ENCODE measurements at regions not wholly inside any gene's neighbourhood (a gene's known extent, or its start where the extent isn't known, plus 50 kb on each side); places are given as distances from the start of the nearest gene placed in this dataset.

GRCh38 chr20:39829256-39829655 is 859.8 kb downstream of the MAFB start:
- Histone ChIP-seq H3K23me2 (ENCODE audit: low read depth, low read length) (no peaks in the 10 kb centered on the region), H2BK120ac (replicated peaks; ENCODE audit: low read depth, low read length) (no peak overlapping the region), H2BK20ac (ENCODE audit: low read length) (no peak overlapping the region), H3K14ac (ENCODE audit: insufficient read length) (no peak overlapping the region), H3K79me1 (ENCODE audit: low read depth, low read length) (no peaks in the 10 kb centered on the region), H3K4me3 (ENCODE audit: extremely low read depth in 1 of 4, insufficient read depth in 2 of 4, low read depth in 3 of 4, low read length in 4 of 4) (no peak overlapping the region), H2BK15ac (ENCODE audit: low read length) (no peak overlapping the region), H3K56ac (replicated peaks; ENCODE audit: insufficient read length, low read depth, low read length) (no peak overlapping the region), H3K79me2 (ENCODE audit: control insufficient read depth in 1 of 2, insufficient read depth in 2 of 2, low read length in 2 of 2) (no peaks in the 10 kb centered on the region), H3K27ac (ENCODE audit: low read depth, low read length) (no peak overlapping the region), H4K5ac (ENCODE audit: insufficient read length, low read depth, low read length) (no peak overlapping the region), H3K4ac (replicated peaks; ENCODE audit: insufficient read length, low read depth, low read length) (no peak overlapping the region), H2AK5ac (ENCODE audit: low read depth, low read length) (no peak overlapping the region), H3K36me3 (ENCODE audit: control insufficient read depth in 2 of 4, insufficient read depth in 4 of 4, low read length in 3 of 4) (no peaks in the 10 kb centered on the region), H3K27me3 (replicated peaks in 1 of 4; ENCODE audit: control insufficient read depth in 3 of 4, extremely low read depth in 1 of 4, insufficient read depth in 3 of 4, low read length in 3 of 4) (no peaks in the 10 kb centered on the region), H4K20me1 (replicated peaks in 1 of 2; ENCODE audit: control insufficient read depth in 1 of 2, insufficient read depth in 2 of 2, low read length in 2 of 2) (no peaks in the 10 kb centered on the region), H3K4me1 (replicated peaks in 1 of 4; ENCODE audit: control insufficient read depth in 3 of 4, insufficient read depth in 4 of 4, low read length in 3 of 4) (peaks cover 0 to 6% (median 3%) of the 10 kb centered on the region in 4 experiments; a peak in 4 of 7 replicates), H4K8ac (ENCODE audit: extremely low read depth, insufficient read depth, low read length) (no peak overlapping the region), H2AFZ (ENCODE audit: low read length) (no peak overlapping the region), H2BK5ac (ENCODE audit: low read depth, low read length) (no peak overlapping the region), H4K91ac (replicated peaks; ENCODE audit: insufficient read length, low read length) (no peak overlapping the region), H3K9me3 (ENCODE audit: insufficient read depth in 2 of 2, low read depth in 1 of 2, low read length in 1 of 2) (no peaks in the 10 kb centered on the region), H3K9ac (replicated peaks in 1 of 4; ENCODE audit: extremely low read depth in 1 of 4, low read depth in 3 of 4, low read length in 3 of 4) (no peak overlapping the region), H3K23ac (ENCODE audit: insufficient read length) (no peak overlapping the region), H3K4me2 (ENCODE audit: insufficient read depth in 1 of 2, low read depth in 2 of 2, low read length in 2 of 2) (peak overlapping the region in 1 of 2 experiments; percentile 16; a peak in 1 of 4 replicates), H2BK12ac (ENCODE audit: low read depth, low read length) (0 out of 2 replicates have a peak overlapping the region, but pooled peaks have one; percentile 12), H3K18ac (ENCODE audit: extremely low read depth, low read length) (no peak overlapping the region)
- CTCF ChIA-PET (ENCODE audit: partially characterized antibody): interaction anchor here (0.7 to 3.6 kb wide), 37 partner anchors 12 to 852 kb away, joined by 3 to 36 read pairs (median 3); no protein-coding TSS in a partner anchor
- FAIRE-seq: peak; percentile 86
- TF ChIP-seq EP300 (IDR thresholded peaks at IDR 0.05; ENCODE audit: borderline replicate concordance in 1 of 2, low read depth in 2 of 2, low read length in 2 of 2): no peak
- no peak for TF ChIP-seq CBX8 (IDR thresholded peaks at IDR 0.05; ENCODE audit: borderline replicate concordance, low read depth, low read length)
- no peak for TF ChIP-seq SP1 (IDR thresholded peaks at IDR 0.05; ENCODE audit: low read depth, low read length)
- TF ChIP-seq CTCF (IDR thresholded peaks at IDR 0.05; ENCODE audit: control extremely low read depth in 1 of 3, insufficient read depth in 1 of 3, low read depth in 1 of 3, low read length in 3 of 3): peak; percentile 59 to 75 (median 69)
- TF ChIP-seq ASH2L (IDR thresholded peaks at IDR 0.05; ENCODE audit: low read length): no peak
- TF ChIP-seq E2F6 (IDR thresholded peaks at IDR 0.05): no peak
- TF ChIP-seq POU5F1 (IDR thresholded peaks at IDR 0.05; ENCODE audit: low read depth, low read length): no peak
- peak; percentile 84 for TF ChIP-seq RAD21 (IDR thresholded peaks at IDR 0.05 in 1 of 2, conservative IDR thresholded peaks at IDR 0.05 in 1 of 2; ENCODE audit: low read depth in 2 of 2, low read length in 2 of 2)
- TF ChIP-seq HDAC6 (IDR thresholded peaks at IDR 0.05; ENCODE audit: low read depth, low read length): no peak
- TF ChIP-seq CEBPB (IDR thresholded peaks at IDR 0.05; ENCODE audit: low read depth, low read length): no peak
- WGBS, 2 experiments (ENCODE audit: extremely low coverage in 1 of 2, insufficient coverage in 1 of 2, insufficient read length in 1 of 2, insufficient replicate concordance in 2 of 2, low coverage in 1 of 2, low lambda C conversion rate in 2 of 2, missing lambda C conversion rate in 1 of 2): 28% methylated on average over 3 of the region's 3 CpGs; no CpG with 5 or more reads in 1 of the 2 experiments
- peak; percentile 7 to 53 for DNase-seq (ENCODE audit: low read depth in 1 of 2, low spot score in 2 of 2)
- POLR2A ChIA-PET (ENCODE audit: partially characterized antibody): interaction anchor here (1.6 kb wide), 1 partner anchor 10 kb away, joined by 3 read pairs; no protein-coding TSS in a partner anchor
